ENCODE measurements at regions not wholly inside any gene's neighbourhood (a gene's known extent, or its start where the extent isn't known, plus 50 kb on each side); places are given as distances from the start of the nearest gene placed in this dataset.

GRCh38 chrX:39592776-39593175, 505.0 kb downstream of the BCOR start:
- Histone ChIP-seq H3K27me3 (ENCODE audit: control insufficient read depth in 1 of 2, insufficient read depth in 1 of 2, low read length in 2 of 2) (peaks cover 0 to 77% of the 10 kb centered on the region in 2 experiments), H2BK120ac (ENCODE audit: low read depth, low read length) (no peak overlapping the region), H4K8ac (ENCODE audit: low read length) (no peak overlapping the region), H2BK12ac (ENCODE audit: low read length in 2 of 2) (no peak overlapping the region), H3K9me3 (ENCODE audit: control insufficient read depth, low read length) (no peaks in the 10 kb centered on the region), H3K9ac (ENCODE audit: low read length) (no peak overlapping the region), H3K4me2 (ENCODE audit: low read length, poor library complexity, severe bottlenecking) (no peak overlapping the region), H2AK5ac (ENCODE audit: low read length, severe bottlenecking) (no peak overlapping the region), H3K14ac (ENCODE audit: low read length in 2 of 2) (no peak overlapping the region), H3K4ac (ENCODE audit: low read depth in 1 of 2, low read length in 2 of 2) (no peak overlapping the region), H3K23ac (ENCODE audit: low read length in 2 of 2) (no peak overlapping the region), H2BK15ac (ENCODE audit: low read depth, poor library complexity, severe bottlenecking) (no peak overlapping the region), H3K79me1 (replicated peaks; ENCODE audit: low read length, poor library complexity, severe bottlenecking) (no peaks in the 10 kb centered on the region), H3K36me3 (ENCODE audit: control insufficient read depth in 1 of 2, insufficient read depth in 2 of 2, low read depth in 1 of 2, low read length in 2 of 2) (no peaks in the 10 kb centered on the region), H2AFZ (ENCODE audit: low read depth, low read length) (no peak overlapping the region), H3K18ac (ENCODE audit: low read depth in 1 of 2, low read length in 2 of 2) (no peak overlapping the region), H4K91ac (ENCODE audit: low read length) (no peak overlapping the region), H3K4me1 (ENCODE audit: control insufficient read depth, insufficient read depth, low read depth, low read length) (no peaks in the 10 kb centered on the region), H3K27ac (ENCODE audit: low read length, poor library complexity, severe bottlenecking) (no peak overlapping the region), H2BK5ac (ENCODE audit: low read depth, low read length, poor library complexity, severe bottlenecking) (no peak overlapping the region), H3K4me3 (ENCODE audit: insufficient read depth in 1 of 2, low read depth in 1 of 2, low read length in 2 of 2) (no peak overlapping the region)
- no peak for DNase-seq

- 50% methylated on average over 1 of the region's 1 CpG for WGBS
- H2AFZ ChIP-seq (ENCODE audit: low read depth, low read length) = no peak overlapping the region
- H3K9me3 ChIP-seq (ENCODE audit: control insufficient read depth, low read length) = no peaks in the 10 kb centered on the region
- no peak overlapping the region for H3K4ac ChIP-seq (ENCODE audit: low read depth in 1 of 2, low read length in 2 of 2)
- H2BK5ac ChIP-seq (ENCODE audit: low read depth, low read length, poor library complexity, severe bottlenecking) = no peak overlapping the region
- no peak overlapping the region for H4K91ac ChIP-seq (ENCODE audit: low read length)
- H2AK5ac ChIP-seq (ENCODE audit: low read length, severe bottlenecking) = no peak overlapping the region
- H3K4me1 ChIP-seq (ENCODE audit: control insufficient read depth, insufficient read depth, low read depth, low read length) = no peaks in the 10 kb centered on the region
- H3K27ac ChIP-seq (ENCODE audit: low read length, poor library complexity, severe bottlenecking) = no peak overlapping the region
- H2BK15ac ChIP-seq (ENCODE audit: low read depth, poor library complexity, severe bottlenecking) = no peak overlapping the region
- H3K4me2 ChIP-seq (ENCODE audit: low read length, poor library complexity, severe bottlenecking) = no peak overlapping the region
- no peak overlapping the region for H3K23ac ChIP-seq (ENCODE audit: low read length in 2 of 2)
- no peaks in the 10 kb centered on the region for H3K79me1 ChIP-seq (replicated peaks; ENCODE audit: low read length, poor library complexity, severe bottlenecking)
- peaks cover 0 to 75% of the 10 kb centered on the region in 2 experiments for H3K27me3 ChIP-seq (ENCODE audit: control insufficient read depth in 1 of 2, insufficient read depth in 1 of 2, low read length in 2 of 2)
- H4K8ac ChIP-seq (ENCODE audit: low read length) = no peak overlapping the region
- H2BK12ac ChIP-seq (ENCODE audit: low read length in 2 of 2) = no peak overlapping the region
- no peak overlapping the region for H3K4me3 ChIP-seq (ENCODE audit: insufficient read depth in 1 of 2, low read depth in 1 of 2, low read length in 2 of 2)
- no peak overlapping the region for H3K14ac ChIP-seq (ENCODE audit: low read length in 2 of 2)
- H3K9ac ChIP-seq (ENCODE audit: low read length) = no peak overlapping the region
- H3K18ac ChIP-seq (ENCODE audit: low read depth in 1 of 2, low read length in 2 of 2) = no peak overlapping the region
- DNase-seq = no peak
- H3K36me3 ChIP-seq (ENCODE audit: control insufficient read depth in 1 of 2, insufficient read depth in 2 of 2, low read depth in 1 of 2, low read length in 2 of 2) = no peaks in the 10 kb centered on the region
- no peak overlapping the region for H2BK120ac ChIP-seq (ENCODE audit: low read depth, low read length)
These were observed 501.8 kb downstream of the BCOR start for GRCh38 chrX:39595977-39596376.

- H2AFZ ChIP-seq (ENCODE audit: low read depth, low read length) = no peak overlapping the region
- H3K27ac ChIP-seq (ENCODE audit: low read length, poor library complexity, severe bottlenecking) = no peak overlapping the region
- no peak overlapping the region for H3K18ac ChIP-seq (ENCODE audit: low read depth in 1 of 2, low read length in 2 of 2)
- H3K27me3 ChIP-seq (ENCODE audit: control insufficient read depth in 1 of 2, insufficient read depth in 1 of 2, low read length in 2 of 2) = peaks cover 0 to 73% of the 10 kb centered on the region in 2 experiments
- no peak overlapping the region for H2BK120ac ChIP-seq (ENCODE audit: low read depth, low read length)
- H3K14ac ChIP-seq (ENCODE audit: low read length in 2 of 2) = no peak overlapping the region
- H3K9me3 ChIP-seq (ENCODE audit: control insufficient read depth, low read length) = no peaks in the 10 kb centered on the region
- no peak overlapping the region for H2BK5ac ChIP-seq (ENCODE audit: low read depth, low read length, poor library complexity, severe bottlenecking)
- DNase-seq = no peak
- no peak overlapping the region for H3K9ac ChIP-seq (ENCODE audit: low read length)
- H4K91ac ChIP-seq (ENCODE audit: low read length) = no peak overlapping the region
- no peak overlapping the region for H3K23ac ChIP-seq (ENCODE audit: low read length in 2 of 2)
- no peaks in the 10 kb centered on the region for H3K36me3 ChIP-seq (ENCODE audit: control insufficient read depth in 1 of 2, insufficient read depth in 2 of 2, low read depth in 1 of 2, low read length in 2 of 2)
- H3K4me3 ChIP-seq (ENCODE audit: insufficient read depth in 1 of 2, low read depth in 1 of 2, low read length in 2 of 2) = no peak overlapping the region
- no peak overlapping the region for H2BK15ac ChIP-seq (ENCODE audit: low read depth, poor library complexity, severe bottlenecking)
- H3K4me1 ChIP-seq (ENCODE audit: control insufficient read depth, insufficient read depth, low read depth, low read length) = no peaks in the 10 kb centered on the region
- no peak overlapping the region for H4K8ac ChIP-seq (ENCODE audit: low read length)
- no peaks in the 10 kb centered on the region for H3K79me1 ChIP-seq (replicated peaks; ENCODE audit: low read length, poor library complexity, severe bottlenecking)
- H2BK12ac ChIP-seq (ENCODE audit: low read length in 2 of 2) = no peak overlapping the region
- H2AK5ac ChIP-seq (ENCODE audit: low read length, severe bottlenecking) = no peak overlapping the region
- no peak overlapping the region for H3K4me2 ChIP-seq (ENCODE audit: low read length, poor library complexity, severe bottlenecking)
- H3K4ac ChIP-seq (ENCODE audit: low read depth in 1 of 2, low read length in 2 of 2) = no peak overlapping the region
These were observed 501.3 kb downstream of the BCOR start for GRCh38 chrX:39596437-39596836.

GRCh38 chrX:39599339-39599738, 498.4 kb downstream of the BCOR start:
- no peak overlapping the region for H3K27ac ChIP-seq (ENCODE audit: low read length, poor library complexity, severe bottlenecking)
- H4K91ac ChIP-seq (ENCODE audit: low read length) = no peak overlapping the region
- H3K23ac ChIP-seq (ENCODE audit: low read length in 2 of 2) = no peak overlapping the region
- H4K8ac ChIP-seq (ENCODE audit: low read length) = no peak overlapping the region
- H3K36me3 ChIP-seq (ENCODE audit: control insufficient read depth in 1 of 2, insufficient read depth in 2 of 2, low read depth in 1 of 2, low read length in 2 of 2) = no peaks in the 10 kb centered on the region
- H3K4me1 ChIP-seq (ENCODE audit: control insufficient read depth, insufficient read depth, low read depth, low read length) = no peaks in the 10 kb centered on the region
- H3K14ac ChIP-seq (ENCODE audit: low read length in 2 of 2) = no peak overlapping the region
- H2AK5ac ChIP-seq (ENCODE audit: low read length, severe bottlenecking) = no peak overlapping the region
- DNase-seq = no peak
- WGBS = 88% methylated on average over 6 of the region's 6 CpGs
- no peak overlapping the region for H2BK15ac ChIP-seq (ENCODE audit: low read depth, poor library complexity, severe bottlenecking)
- H3K9ac ChIP-seq (ENCODE audit: low read length) = no peak overlapping the region
- no peak overlapping the region for H3K18ac ChIP-seq (ENCODE audit: low read depth in 1 of 2, low read length in 2 of 2)
- H3K4ac ChIP-seq (ENCODE audit: low read depth in 1 of 2, low read length in 2 of 2) = no peak overlapping the region
- H3K79me1 ChIP-seq (replicated peaks; ENCODE audit: low read length, poor library complexity, severe bottlenecking) = no peaks in the 10 kb centered on the region
- peaks cover 11 to 80% of the 10 kb centered on the region in 2 experiments for H3K27me3 ChIP-seq (ENCODE audit: control insufficient read depth in 1 of 2, insufficient read depth in 1 of 2, low read length in 2 of 2)
- H2AFZ ChIP-seq (ENCODE audit: low read depth, low read length) = no peak overlapping the region
- H3K4me3 ChIP-seq (ENCODE audit: insufficient read depth in 1 of 2, low read depth in 1 of 2, low read length in 2 of 2) = no peak overlapping the region
- H2BK12ac ChIP-seq (ENCODE audit: low read length in 2 of 2) = no peak overlapping the region
- H3K4me2 ChIP-seq (ENCODE audit: low read length, poor library complexity, severe bottlenecking) = no peak overlapping the region
- H2BK120ac ChIP-seq (ENCODE audit: low read depth, low read length) = no peak overlapping the region
- no peaks in the 10 kb centered on the region for H3K9me3 ChIP-seq (ENCODE audit: control insufficient read depth, low read length)
- H2BK5ac ChIP-seq (ENCODE audit: low read depth, low read length, poor library complexity, severe bottlenecking) = no peak overlapping the region
